NCI-H128 (cell line): ENCODE measurements at regions not wholly inside any gene's neighbourhood (a gene's known extent, or its start where the extent isn't known, plus 50 kb on each side); places are given as distances from the start of the nearest gene placed in this dataset.

Source experiments
- DNase-seq: peaks from one replicate; lab custom pipeline; 2025; ENCODE audit not compliant: unreplicated experiment; lab: John Stamatoyannopoulos, UW

DNA sequence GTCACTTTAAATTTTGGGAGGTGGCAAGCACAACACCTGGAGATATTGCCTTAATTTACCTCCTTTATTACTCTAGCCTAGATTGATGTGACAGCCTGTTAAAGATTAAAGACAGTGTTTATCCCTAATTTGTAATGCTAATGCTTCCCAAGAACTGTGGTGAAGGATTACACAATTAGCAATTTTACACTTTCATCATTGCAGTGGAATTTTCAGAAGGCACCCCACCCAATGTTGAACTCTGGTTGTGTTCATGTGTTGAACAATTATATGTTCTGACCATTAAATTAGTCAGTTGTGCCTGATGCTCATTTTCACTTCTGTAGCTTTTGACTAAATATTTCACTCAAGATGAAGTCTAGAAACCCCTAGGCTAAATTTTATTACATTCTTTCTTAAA is 317.1 kb upstream of the CWC22 start:
- no peak for DNase-seq

DNA sequence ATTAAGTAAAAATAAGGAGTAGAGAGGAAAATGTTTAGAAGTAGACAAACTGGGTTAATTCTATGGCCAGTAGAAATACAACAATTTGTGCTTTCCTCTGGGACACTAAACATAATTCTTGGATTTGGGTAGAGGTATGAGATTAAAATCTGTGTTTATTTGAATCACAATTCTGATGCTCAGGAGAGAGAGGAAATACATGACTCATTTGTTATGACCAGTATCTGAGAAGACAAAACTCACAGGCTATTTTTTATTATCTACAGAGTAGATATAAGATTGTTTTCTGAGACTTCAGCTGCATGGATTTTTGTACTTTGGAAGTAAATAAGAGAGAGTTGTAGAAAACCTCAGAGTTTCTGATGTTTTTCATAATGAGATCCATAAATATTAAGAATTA is 315.7 kb upstream of the CWC22 start:
- no peak for DNase-seq

DNA sequence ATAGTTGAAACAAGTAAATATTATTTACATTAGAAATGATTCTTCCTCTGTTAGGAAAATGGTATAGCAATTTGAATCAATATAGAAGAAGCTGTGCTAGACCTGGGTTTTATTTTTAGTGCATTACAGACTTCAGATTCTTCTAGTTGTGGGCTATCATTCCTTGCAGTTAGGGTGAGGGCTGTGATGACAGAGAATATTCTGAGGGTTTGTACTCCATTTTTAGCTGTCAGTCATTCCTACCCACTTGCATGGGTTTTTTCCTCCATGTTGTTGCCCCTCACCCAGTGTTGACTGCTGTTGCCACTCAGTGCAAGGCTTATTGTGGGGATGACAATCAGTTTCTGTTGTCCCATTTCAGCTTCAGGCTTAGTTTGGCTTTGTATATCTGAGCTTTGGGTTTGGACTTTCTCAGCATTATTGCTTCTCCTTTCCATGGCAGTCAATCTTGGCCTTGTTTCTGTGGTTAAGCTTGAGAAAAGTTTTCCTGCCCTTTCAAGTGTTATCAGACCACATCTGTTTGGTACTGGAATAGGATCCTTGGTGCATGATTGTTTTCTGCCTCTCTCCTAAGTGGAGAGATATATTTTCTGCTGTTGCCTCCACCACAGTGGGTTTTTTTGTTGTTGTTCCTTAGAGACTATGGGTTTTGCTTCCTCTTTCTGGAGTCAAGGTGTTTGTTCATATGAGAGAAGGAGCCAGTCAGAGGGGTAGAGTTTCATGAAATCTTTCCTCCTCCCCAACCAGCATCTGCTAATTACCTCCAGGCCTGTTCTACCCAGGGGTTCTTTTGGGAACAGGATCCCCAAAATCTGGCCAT is 312.7 kb upstream of the CWC22 start:
- DNase-seq: no peak

DNA sequence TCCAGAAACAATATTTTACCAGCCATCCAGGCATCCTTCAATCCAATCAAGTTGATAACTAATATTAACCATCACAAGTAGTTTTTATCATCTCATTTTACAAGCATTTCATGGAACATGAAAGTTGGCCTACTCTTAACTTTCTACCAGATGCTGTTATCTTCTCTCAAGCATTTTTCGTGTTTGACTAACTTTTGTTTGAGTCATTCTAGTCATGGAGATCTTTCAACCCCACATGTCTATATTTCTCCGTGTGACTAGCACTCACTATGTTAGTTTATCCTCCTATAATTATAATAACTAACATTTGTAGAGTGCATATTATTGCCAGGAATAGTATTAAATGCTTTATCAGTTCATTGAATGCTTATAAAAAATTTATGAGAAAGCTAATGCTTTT is 307.0 kb upstream of the CWC22 start:
- DNase-seq: no peak

DNA sequence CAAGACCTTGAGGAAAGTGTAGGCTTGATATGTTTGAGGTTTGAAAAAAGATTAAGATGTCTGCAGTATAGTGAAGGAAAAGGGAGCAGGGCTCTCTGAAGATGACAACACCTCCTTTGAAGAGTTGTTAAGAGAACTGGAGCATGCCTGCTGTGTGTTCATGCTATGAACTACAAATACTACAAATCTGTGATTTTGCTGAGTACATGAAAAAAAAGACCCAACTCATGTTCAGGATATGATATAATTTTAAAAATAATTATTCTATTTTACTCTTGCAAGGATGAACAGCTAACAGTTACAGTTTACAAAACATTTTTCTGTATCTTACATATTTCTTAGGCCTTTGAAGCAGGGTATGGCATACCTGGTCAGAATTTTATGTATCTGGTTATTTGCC is 305.4 kb upstream of the CWC22 start:
- no peak for DNase-seq

DNA sequence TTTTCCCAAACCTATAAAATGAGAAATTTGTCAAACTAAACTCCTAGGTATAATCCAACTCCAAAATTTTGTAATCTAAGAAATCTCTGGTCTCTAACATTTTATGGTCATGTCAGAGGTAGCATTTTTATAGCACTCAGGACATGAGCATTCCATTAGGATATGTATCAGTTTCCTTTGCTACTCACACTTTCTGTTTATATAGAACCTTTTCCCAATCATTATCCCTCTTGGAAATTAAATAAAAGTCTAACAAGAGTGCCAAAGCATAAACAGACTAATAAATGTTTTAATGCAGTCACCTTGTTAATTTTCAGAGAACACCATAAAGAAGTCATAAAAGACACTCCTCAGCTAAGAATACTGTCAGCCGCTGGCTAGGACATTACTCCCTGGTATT is 300.0 kb upstream of the CWC22 start:
- DNase-seq: no peak

DNA sequence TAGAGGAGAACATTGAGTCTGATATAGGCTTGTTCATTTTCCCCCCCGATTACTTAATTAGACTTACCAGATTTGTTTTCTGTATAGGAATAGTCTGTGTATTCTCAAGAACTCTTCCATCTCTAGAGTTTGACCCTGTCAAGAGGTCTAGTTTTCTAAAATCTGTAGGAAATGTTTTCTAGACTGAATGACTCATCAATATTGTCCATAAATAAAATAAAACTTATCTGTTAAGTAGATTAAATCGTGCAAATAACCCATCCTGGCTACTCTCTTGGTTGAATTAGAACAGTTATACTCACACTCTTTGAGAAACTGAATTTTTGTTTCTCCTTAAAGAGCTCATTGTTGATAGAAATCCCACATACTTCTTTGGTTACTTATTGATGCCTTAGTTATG is 299.2 kb upstream of the CWC22 start:
- DNase-seq: no peak

DNA sequence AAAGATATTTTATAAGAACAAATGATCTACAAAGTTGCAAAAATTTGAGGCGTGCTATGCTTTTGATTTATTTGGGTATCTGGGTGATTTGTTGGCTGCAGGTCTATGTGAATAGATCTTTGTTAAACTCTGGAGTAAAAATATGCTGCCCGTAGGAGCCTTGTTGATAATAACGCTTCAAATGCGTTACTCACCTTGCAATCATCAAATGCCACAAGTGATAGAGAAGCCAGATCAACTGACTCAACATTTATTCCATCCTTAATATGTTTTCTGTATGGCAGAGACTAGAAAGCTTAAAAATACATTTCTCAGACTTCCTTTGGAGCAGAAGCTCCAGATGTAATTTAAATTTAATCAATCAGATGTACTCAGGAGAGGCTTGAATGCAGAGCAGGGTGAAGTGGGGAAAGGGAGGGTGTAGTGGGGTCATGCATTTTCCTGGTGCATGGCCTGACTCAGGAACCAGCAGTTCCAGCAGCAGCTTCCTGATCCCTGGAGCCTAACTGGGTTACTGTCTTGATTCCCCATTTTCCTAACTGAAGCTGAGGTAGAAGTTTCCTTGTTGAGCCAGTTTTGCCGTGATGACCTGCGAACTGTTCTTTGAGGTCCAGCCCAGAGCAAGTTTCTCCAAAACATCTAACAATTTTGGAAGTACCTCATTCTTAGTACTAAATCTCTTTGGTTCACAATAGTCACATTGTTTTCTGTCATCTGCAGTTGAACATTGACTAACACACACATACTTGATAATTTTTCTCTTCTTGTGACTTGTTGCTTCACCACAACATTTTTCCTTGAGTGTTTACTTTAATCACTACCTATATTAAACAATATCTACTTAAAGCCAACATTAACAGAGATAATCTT is 284.7 kb upstream of the CWC22 start:
- no peak for DNase-seq

DNA sequence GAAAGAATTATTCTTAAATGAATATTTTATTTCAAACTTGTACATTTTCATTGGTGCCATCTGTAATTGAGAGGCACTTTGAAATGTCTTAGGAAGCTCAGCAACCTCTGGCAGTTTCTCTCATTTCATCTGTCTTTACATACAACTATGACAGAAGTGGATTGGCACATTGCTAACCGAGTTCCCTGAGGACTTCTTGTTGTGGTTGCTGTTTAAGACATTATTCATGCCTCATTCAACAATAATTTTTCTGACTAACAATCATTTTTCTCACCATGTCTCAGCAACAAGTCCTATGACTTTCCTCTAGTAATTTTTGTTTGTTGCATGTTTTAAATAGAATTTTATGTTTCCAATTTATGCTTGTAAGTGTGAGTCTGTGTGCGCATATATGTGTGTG is 284.0 kb upstream of the CWC22 start:
- no peak for DNase-seq

DNA sequence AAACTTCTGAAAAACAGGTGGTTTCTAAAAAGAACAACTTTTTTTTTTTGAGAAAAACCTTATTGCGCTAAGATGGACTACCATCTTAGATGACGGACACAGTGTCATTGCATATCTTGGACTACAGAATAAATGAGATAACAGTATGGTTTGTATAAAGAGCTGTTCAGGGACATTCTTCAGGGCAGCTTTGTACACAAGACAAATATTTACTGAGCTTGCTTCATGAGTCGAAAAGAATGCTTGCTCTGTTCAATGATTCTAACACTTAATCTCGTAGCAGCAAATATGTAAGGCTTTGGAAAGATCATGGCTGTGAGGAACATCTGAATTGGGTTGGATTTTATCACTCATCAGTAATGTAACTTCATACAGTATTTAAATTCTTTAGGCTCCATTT is 282.5 kb upstream of the CWC22 start:
- no peak for DNase-seq

DNA sequence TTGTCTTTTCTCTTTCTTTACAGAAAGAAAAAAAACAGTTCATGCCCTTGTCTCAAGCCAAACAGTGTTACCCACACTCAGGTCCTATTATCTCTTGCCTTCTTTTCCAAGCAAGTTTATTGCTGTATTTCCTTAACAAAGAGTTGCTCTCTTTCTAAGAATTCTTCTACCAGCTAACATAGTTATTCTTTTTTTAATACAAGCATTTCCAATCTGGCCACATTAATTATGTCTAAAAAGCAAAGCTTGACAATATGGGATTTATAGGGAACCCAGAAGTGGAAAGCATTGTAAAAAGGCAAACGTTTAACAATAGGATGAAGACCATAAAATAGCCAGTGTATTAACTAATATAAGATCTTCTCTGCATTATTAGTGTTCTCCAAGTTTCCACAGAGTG is 272.5 kb upstream of the CWC22 start:
- no peak for DNase-seq

DNA sequence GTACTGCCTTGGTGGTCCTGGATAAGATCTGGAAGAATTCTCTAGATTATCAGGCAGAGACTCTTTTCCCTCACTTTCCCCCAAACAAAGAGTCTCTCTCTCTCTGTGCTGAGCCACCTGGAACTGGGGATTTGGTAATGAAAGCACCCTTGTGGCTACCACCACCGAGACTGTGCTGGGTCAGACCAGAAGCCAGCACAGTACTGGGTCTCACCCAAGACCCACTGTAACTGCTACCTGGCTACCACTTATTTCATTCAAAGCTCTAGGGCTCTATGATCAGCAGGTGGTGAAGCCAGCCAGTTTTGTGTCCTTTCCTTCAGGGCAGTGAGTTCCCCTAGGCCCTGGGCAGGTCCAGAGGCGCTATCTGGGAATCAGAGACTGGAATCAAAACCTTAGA is 269.6 kb upstream of the CWC22 start:
- DNase-seq: no peak

DNA sequence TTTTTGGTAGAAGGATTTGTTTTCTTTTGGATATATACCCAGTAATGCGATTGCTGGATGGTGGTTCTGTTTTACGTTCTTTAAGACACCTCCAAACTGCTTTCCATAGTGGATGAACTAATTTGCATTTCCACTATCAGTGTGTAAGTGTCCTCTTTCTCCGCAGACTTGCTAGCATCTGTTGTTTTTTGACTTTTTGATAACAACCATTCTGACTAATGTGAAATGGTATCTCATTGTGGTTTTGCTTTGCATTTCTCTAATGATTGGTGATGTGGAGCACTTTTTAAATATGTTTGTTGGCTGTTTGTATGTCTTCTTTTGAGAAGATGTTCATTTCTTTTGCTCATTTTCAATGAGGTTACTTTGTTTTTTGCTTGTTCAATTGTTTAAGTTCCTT is 260.9 kb upstream of the CWC22 start:
- DNase-seq: no peak

DNA sequence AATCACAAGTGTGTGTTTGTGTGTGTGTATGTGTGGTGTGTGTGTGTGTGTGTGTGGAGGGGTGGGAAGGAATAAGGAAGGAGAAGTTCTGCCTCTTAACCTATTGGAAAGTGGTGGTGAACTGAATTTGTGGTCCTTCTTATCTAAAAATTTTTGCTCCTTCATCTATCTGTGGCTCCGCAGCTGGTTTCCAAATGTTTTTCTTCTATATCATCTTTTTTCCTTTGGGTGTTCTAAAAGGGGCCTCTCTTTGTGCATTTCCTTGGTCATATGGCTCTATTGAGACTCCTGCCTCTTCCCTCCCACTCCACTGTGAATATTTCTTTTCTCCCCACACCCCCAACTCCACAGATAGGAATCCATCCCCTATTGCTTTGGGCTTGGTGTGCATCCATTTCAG is 254.9 kb upstream of the CWC22 start:
- DNase-seq: no peak

DNA sequence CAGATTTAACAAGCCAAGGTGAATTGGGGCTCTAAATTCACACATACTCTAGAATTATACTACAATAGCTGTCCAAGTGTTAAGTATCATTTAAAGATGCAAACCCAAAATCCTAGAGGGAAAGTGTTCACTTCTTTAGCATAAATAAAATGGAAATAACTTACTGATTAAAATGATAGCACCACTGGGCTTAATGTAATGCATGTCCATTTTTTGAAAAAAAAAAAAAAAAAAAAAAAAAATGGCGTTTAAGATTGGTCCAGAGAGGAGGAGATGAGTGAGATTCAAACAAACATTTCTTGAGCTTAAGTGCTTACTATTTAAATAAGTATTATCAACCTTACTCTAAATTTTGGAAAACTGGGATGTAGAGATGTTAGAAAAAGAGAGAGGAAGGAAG is 251.5 kb upstream of the CWC22 start:
- no peak for DNase-seq

DNA sequence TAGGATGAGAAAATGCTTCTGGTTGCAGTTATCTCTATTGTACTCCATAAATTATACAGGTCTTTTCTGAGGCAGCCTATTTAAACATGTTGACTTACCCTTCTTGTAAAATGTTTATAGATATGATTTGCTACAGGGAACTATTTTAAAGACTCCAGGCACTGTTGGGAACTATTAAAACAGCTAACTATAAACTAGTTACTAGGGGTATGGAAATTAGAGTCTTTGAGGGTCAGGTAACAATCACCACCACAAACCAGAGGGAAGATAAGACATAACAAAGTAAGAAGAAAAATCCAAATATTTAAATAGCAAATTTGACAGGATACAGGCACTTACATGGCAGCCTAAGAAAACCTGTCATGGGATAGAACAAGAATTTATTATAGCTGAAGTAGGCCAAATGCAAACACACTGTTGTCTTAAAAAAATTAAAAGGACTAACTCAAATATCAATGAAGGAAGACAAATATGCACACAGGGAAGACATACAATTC is 251.0 kb upstream of the CWC22 start:
- no peak for DNase-seq

DNA sequence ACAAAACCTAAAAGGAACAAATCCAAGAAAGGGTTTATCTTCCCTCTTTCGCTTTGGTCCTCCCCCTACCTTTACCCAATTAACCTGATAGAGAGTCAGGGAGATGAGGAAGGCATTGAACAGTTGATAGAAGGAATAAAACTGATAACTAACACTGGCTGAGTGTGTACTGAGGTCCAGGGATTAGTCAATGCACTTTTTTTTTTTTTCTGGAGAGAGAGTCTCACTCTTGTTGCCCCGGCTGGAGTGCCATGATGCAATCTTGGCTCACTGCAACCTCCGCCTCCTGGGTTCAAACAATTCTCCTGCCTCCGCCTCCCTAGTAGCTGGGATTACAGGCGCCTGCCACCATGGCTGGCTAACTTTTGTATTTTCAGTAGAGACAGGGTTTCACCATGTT is 250.2 kb upstream of the CWC22 start:
- no peak for DNase-seq

DNA sequence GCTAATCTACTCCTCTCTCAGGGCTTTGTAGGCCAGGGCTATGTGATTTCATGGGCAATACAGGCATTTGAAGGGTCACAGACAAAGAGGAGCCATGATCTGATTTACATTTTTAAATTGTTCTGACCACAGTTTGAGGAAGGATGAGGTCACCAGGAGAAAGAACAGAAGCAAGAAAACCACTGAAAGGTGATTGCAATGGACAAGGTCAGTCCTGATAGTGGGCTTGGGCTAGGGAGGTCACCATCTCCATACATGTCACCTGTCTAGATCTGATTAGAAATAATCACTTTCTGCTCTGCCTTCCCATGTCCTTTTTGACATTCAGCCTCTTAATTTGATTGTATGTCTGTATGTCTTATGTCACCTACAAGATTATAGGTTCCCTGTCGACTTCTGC is 248.9 kb upstream of the CWC22 start:
- no peak for DNase-seq

DNA sequence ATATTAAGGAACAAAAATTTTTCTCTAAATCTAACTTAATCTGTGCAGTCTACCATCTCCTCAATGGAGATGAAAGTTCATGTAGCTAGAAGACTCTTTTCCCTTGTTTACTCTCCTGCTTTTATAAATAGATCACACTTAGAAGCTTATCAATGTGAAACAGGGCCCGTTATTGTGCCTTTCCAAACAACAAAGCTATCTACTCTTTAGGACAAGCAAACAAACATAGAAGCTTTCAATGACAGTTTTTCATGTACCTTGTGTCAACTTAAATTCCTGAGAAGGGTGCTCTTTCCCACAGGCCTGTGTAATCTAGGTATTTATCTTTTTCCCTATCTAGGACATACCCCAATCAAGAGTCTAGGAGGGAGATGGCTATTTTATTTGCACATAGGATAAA is 247.8 kb upstream of the CWC22 start:
- no peak for DNase-seq

DNA sequence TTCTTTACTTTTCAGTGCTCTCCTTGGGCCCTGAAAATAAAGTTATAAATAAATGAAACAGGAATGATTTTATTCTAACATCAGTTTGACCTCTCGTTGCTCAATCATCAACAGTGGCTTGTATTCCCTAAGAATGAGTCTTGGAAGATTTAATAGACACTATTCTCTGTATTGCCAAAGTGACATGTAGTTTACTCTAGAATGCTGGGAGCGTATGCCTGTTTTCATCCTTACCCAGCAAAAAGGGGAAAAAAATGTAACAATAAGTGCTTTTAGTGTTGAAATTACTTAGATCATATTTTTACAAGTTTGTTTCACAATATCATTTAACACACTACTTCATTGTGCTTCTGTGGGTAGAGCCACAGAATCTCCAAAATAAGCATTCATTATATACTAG is 240.6 kb upstream of the CWC22 start:
- DNase-seq: no peak

DNA sequence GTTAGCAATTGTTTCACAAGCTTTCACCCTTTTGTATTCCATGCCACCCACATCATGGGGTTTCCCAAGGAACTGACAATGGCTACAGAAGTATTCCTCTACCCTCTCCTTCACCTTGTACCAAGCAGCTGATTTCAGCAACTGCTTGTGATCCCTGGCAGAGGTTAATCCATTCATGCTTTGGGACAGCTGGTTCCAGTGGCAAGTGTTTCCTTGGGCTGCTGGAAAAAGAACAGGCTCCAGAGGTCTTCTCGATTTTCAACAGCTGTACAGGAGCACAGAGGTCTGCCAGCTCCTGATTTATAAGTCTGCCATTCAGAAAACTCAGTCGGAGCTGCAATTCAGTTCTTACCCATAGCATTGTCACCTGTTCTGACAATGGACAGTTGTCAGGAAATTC is 239.2 kb upstream of the CWC22 start:
- no peak for DNase-seq

DNA sequence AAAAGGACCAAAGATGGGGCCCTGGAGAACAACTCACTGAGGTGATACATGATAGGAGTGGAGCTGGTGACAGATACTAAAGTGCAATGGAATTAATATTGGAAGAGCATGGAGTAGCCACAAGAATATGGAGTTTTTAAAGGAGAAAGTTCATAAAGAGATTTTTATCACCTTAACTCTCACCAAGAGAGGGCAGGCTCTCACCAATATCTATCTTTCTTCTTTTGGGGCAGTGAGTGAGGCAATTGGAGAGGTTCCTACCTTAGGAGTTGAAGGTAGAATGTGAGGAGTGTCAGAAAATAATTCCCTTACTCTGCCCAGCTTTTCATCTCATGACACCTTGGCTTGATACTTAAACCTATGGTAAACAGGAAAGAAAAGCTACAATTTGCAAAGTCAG is 233.7 kb upstream of the CWC22 start:
- DNase-seq: no peak
